ENCODE measurements at regions not wholly inside any gene's neighbourhood (a gene's known extent, or its start where the extent isn't known, plus 50 kb on each side); places are given as distances from the start of the nearest gene placed in this dataset.

GRCh38 chr7:156167417-156167807, 355.1 kb upstream of the SHH start:
- H3K9me3 ChIP-seq: no peaks in the 10 kb centered on the region
- H3K36me3 ChIP-seq: no peaks in the 10 kb centered on the region
- no peaks in the 10 kb centered on the region for H3K4me1 ChIP-seq
- peaks cover 0 to 37% (median 24%) of the 10 kb centered on the region in 7 donors for H3K27me3 ChIP-seq
- DNase-seq (no peak), ATAC-seq (no peak)
- no peak overlapping the region for H3K4me3 ChIP-seq
- intact Hi-C loops (cut with DNase I): no loop called here
- 81 to 85% methylated on average over 10 of the region's 10 CpGs for WGBS, 2 donors
- no peak overlapping the region for H3K27ac ChIP-seq
- TF ChIP-seq CTCF (IDR thresholded peaks at IDR 0.05): no peak

- Histone ChIP-seq H3K4me1 (no peaks in the 10 kb centered on the region), H3K27me3 (peaks cover 0 to 42% (median 30%) of the 10 kb centered on the region in 7 donors), H3K9me3 (no peaks in the 10 kb centered on the region), H3K27ac (no peak overlapping the region), H3K36me3 (no peaks in the 10 kb centered on the region), H3K4me3 (no peak overlapping the region)
- ATAC-seq: no peak
- DNase-seq: no peak
- no peak for TF ChIP-seq CTCF (IDR thresholded peaks at IDR 0.05)
- WGBS, 2 donors: 81 to 84% methylated on average over 12 of the region's 12 CpGs
- intact Hi-C loops (cut with DNase I): no loop called here
Measured at GRCh38 chr7:156166692-156167416, 354.6 kb upstream of the SHH start.

- WGBS, 2 donors: 75 to 81% methylated on average over 3 of the region's 3 CpGs
- Histone ChIP-seq H3K27ac (no peak overlapping the region), H3K4me1 (no peaks in the 10 kb centered on the region), H3K27me3 (peaks cover 0 to 30% (median 19%) of the 10 kb centered on the region in 7 donors), H3K36me3 (no peaks in the 10 kb centered on the region), H3K9me3 (no peaks in the 10 kb centered on the region), H3K4me3 (no peak overlapping the region)
- ATAC-seq (no peak), DNase-seq (no peak)
- intact Hi-C loops (cut with DNase I): no loop called here
- TF ChIP-seq CTCF (IDR thresholded peaks at IDR 0.05): no peak
Measured at GRCh38 chr7:156163747-156164146, 351.5 kb upstream of the SHH start.

- DNase-seq (no peak), ATAC-seq (no peak)
- Histone ChIP-seq H3K9me3 (no peaks in the 10 kb centered on the region), H3K4me1 (no peaks in the 10 kb centered on the region), H3K27me3 (peaks cover 0 to 34% (median 9%) of the 10 kb centered on the region in 7 donors), H3K27ac (no peak overlapping the region), H3K4me3 (no peak overlapping the region), H3K36me3 (no peaks in the 10 kb centered on the region)
- intact Hi-C loops (cut with DNase I): no loop called here
- no peak for TF ChIP-seq CTCF (IDR thresholded peaks at IDR 0.05)
- 85 to 87% methylated on average over 9 of the region's 9 CpGs for WGBS, 2 donors
Measured at GRCh38 chr7:156162451-156162850, 350.2 kb upstream of the SHH start.

Data from heart right ventricle (tissue), 16 donors.